ENCODE measurements at regions not wholly inside any gene's neighbourhood (a gene's known extent, or its start where the extent isn't known, plus 50 kb on each side); places are given as distances from the start of the nearest gene placed in this dataset.
"Not testable (repeated sequence)": the region's sequence is repeated elsewhere in the genome, so short reads cannot be mapped to it uniquely, and the experiment has no call there.

DNA sequence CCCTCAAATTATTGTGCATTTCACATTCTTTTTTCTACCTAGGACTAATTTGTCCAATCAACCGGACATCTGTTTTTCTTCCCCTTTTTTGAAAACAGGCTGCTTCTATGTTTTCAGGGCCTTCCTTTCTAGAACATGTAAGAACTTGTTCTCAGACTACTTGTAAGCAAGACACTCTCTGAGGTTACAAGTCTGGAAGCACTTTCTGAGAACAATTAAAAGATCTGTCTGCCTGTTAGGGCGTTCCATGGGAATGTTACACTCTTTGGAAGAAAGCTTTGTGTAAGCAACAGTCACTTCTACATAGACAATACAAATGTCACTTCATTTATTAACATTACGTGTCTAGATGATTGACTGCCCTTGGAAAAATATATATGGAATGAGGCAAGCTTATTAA, 50.9 kb upstream of the HSPB3 start:
- DNase-seq = no peak

DNA sequence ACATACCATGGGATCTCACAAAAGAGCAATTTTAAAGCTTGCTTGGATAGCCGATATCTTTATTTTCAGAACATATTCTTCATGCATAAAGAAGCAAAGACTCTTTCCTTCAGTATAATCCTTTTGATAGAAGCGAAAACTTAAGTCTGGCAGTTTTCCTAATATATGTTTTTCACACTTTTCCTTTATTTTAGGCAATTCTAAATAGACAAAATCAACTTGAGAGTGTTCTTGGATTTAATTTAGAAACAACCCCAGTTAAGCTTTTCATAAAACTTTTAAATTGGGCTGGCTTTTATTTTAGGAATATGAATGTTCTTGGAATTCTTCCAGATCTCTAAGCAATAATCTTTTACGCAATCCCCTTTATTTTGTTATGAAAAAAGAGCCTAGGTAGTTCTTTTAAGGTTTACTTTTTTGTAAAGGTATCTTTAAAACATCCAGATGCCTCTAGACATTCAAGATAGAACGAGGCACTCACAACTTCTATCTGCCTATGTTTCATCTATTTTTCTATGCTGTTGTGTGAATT, 51.5 kb upstream of the HSPB3 start:
- no peak for DNase-seq

DNA sequence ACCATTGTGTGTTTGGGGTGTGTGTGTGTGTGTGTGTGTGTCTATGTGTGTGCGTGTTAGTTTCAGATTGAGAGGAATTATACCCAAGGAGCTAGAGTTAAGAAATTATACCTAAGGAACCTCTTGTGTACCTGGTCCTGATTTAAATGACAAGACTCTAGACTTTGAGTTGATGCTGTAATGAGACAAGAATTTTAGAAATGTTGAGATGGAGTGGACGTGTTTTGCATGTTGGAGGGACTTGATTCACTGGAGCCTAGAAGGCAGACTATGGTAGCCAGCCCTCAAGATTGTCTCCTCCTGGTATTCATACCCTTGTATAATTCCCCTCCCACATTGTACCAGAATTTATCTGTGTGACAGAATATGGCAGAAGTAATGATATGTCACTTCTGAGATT, 52.4 kb upstream of the HSPB3 start:
- no peak for DNase-seq

DNA sequence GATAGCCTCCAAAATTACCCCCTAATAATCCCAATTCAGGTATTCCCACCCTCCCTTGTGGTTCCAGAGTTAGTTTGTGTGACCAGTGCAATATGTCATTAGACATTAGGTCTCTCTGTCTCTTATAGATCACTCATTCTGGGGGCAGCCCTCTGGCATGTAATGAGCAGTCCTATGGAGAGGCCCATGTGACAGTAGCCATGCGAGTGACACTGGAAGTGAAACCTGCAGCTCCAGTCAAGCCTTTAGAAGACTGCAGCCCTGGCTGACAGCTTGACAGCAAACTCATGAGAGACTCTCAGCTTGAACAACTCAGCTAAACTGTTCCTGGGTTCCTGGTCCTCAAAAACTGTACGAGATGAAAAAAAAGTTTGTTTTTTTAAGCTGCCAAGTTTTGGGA, 54.0 kb upstream of the HSPB3 start:
- DNase-seq = peak; percentile 37

DNA sequence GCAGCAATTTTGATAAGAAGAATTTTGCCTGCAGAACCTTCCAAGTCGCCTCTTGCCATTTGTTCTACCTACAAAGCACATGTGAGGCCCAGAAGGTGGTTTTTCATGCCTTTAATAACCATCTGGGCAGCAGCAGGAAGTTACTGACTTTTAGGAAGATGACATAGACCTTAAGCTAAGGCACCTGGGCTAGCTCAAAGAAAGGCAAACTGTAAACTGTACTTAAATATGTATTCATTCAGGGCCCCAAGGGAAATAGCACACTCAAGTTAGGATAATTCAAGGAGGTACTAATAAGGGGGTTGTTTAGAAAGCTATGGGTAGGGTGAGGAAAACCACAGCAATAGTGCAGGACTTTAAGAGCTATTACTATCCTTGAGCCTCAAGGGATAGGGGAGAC, 57.3 kb upstream of the HSPB3 start:
- DNase-seq = no peak

DNA sequence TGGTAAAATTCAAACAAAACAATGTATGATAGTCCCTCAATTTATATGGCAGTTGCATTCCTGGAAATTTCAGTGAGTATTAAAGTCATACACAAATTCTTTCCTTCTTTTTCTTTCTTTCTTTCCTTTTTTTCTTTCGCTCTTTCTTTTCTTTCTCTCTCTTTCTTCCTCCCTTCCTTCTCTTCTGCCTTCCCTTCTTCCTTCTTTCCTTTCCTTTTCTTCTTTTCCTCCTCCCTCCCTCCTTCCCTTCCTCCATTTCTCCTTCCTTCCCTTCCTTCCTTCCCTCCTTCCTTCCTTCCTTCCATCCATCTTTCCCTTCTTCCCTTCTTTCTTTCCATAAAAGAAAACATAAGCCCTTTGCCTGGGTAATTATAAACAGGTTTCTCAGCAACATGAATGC, 58.1 kb upstream of the HSPB3 start:
- no peak for DNase-seq

DNA sequence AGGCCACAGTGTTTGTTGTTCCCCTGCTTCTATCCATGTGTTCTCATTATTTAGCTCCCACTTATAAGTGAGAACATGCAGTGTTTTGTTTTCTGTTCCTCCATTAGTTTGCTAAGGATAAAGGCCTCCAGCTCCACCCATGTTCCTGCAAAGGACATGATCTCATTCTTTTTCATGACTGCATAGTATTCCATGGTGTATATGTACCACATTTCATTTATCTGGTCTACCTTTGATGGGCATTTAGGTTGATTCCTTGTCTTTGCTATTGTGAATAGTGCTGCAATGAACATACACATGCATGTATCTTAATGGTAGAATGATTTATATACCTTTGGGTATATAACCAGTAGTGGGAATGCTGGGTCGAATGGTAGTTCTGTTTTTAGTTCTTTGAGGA, 62.5 kb upstream of the HSPB3 start:
- not testable (repeated sequence) for DNase-seq

DNA sequence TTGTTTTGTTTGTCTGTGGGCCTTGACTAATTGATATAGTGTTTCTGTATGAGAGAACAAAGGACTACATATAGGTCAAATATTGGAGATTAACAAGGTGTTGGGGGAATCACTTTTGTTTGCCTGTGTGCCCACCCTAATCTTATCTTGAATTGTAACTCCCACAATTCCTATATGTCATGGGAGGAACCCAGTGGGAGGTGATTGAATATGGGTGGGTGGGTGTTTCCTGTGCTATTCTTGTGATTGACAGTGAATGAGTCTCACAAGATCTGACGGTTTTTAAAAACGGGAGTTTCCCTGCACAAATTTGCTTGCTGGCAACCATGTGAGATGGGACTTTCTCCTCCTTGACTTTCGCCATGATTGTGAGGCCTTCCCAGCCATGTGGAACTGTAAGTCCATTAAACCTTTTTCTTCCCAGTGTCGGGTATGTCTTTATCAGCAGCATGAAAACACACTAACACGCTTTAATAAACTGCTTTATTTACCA, 64.9 kb upstream of the HSPB3 start:
- DNase-seq = no peak

DNA sequence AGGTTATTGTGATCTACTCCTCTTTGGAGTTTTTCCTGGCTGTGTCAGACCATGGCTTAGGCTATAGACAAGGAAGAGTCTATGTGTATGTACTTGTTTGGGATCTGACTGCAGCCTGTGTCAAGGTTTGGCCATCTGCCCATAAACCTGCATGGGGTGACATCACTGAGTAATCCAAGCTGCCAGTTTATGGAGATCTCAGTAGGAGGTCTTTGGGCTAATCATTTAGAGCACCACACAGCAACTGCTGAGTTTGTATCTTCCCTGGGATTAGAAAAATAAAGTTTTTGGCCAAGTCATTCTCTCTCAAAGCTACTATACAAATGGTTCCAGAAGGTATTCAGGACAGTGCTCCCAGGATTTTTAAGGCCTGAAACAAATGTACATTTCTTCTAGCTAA, 65.5 kb upstream of the HSPB3 start:
- DNase-seq = no peak

DNA sequence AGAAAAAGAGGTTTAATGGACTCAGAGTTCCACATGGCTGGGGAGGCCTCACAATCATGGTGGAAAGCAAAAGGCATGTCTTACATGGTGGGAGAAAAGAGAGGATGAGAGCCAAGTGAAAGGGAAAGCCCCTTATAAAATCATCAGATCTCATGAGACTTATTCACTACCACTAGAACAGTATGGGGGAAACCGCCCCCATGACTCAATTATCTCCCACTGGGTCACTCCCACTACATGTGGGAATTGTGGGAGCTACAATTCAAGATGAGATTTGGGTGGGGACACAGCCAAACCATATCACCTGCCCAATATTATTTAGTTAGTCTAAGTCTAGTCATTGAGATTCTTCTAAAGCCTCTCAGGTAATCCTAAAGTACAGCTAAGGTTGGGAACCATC, 66.1 kb upstream of the HSPB3 start:
- DNase-seq = not testable (repeated sequence)

DNA sequence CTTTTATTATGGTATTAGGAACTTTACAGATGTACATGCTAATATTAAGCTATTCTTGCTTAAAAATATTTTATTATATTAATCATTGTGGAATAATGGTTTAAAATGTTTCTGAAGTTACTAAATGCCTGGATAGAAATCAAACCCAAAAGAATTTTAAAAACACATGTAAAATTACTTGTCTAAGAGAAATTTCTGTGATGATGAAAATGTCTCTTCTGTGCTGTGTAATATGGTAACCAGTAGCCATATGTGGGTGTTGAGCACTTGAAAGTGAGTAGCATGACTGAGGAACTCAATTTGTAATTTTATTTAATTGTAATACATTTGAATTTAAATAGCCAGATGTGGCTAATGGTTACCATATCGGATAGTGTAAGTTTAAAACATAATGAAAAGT, 66.7 kb upstream of the HSPB3 start:
- DNase-seq = no peak

DNA sequence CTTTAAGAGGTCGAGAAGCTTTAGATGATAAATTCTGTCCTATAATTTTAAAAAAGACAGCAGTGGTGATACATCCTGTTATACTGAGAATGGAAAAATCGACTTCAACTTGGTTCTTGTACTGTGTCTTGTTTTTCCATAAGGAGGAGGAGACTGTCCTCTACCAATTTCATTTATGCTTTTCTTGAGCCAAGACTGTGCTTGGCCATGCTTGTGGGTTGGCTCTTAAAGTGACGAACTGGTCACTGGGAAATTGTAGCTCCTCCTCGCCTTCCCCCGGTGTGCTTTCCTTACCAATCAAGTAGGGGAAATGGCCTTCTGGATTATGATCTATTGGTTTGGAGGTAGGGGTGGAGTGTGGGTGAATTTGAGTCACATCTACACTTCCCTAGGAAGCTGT, 67.1 kb upstream of the HSPB3 start:
- no peak for DNase-seq

DNA sequence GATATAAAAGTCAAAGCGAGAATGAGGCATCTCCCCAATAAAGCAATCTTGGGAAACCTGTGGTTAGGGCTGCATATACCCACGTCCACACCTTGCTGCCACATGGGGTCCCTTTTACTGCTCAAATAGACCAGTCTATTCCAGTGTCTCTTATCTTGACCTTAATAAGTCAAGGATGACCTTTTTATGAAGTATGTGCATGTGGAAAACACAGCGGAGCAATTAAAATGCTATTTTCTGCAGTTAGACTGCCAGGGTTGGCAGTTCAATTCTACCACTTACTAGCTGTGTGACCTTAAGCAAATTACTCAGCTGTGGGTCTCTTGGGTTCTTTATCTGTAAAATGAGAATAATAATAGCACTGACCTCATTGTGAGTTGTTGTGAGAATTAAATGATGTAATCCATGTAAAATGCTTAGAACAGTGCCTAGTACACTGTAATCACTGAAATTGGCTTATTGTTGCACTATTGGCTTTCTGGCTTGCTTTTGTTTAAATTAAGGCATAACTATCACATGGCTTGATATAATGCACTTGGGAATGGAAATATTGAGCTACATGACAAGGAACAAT, 67.8 kb upstream of the HSPB3 start:
- no peak for DNase-seq

DNA sequence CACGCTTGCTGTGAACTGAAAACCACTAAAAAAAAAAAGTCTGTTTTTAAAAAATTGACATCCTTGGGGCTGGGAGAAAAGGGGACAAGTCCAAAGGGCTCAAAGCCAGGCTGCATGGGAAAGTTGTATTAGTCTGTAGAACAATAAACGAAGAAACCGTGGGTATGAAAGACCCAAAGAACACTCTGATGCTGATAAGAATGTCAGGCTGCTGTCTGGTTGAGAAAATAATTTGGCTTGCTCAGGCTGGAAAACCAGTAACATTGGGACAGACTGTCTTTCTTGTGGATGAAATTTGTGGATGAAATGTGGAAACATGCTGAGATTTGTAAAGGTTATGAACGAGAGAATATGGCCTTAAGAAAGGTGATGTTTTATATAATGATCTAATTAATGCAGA, 68.5 kb upstream of the HSPB3 start:
- DNase-seq = no peak

DNA sequence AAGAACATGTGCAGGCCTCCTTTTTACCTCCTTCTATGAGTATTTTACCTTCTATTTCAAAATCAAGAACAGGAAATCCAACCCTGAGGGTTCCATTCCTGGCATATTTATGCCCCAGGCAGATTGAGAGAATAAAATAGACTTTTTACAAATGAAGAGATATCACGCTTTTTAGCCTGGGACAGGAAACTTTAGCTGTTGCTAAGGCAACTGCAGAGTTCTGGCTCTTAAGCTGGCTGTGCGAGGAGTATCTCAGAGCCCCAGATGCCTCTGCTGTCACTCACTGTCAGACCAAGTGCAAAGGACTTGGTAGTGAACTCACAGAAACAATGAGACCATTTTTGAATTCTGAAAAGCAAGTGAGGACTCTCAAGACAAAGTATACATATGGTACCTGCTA, 69.5 kb upstream of the HSPB3 start:
- no peak for DNase-seq

DNA sequence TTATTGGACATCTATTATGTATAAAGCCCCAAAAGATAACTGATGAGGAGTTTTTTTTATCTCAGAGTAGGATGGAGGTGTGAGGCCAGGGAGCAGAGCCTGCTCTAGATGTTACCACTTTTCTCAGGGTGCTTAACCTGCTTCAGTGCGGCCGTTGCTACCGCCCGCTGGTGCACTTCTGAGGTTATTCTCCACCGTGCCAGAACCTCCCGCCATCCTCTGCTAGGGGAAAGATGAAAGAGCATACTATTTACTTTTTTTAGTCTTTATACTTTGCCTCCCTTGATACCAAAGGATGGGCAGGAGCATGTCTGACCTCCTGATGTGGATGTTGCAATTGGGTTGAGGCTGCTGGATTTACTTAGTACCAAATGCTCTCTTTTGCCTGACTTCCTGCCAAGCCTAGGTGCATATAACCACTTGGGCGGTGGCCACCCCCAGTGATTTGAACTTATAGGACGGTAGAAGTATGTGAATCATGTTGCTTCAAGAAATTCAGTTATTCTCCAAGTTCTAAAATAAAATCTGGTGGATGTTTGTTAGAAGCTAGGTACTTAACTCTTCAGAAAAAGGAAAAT, 71.1 kb upstream of the HSPB3 start:
- no peak for DNase-seq

DNA sequence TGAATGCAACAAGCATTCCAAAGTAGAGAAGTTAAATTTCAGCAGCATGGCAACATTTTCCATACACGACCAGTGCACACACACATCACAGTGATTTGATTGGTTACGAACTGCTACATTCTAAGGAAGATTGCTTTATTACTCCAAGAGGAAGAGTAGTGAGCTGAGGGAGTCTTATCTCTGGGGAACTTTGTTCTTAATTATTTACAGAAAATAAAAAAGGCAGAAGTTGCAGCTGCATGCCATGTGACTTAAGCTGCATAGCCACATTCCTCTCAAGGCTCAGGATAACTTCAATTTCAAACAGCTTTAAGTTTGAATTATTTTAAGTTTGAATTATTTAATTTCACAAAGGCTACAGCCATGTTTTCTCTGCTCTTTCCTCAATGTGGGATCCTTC, 71.6 kb upstream of the HSPB3 start:
- no peak for DNase-seq

DNA sequence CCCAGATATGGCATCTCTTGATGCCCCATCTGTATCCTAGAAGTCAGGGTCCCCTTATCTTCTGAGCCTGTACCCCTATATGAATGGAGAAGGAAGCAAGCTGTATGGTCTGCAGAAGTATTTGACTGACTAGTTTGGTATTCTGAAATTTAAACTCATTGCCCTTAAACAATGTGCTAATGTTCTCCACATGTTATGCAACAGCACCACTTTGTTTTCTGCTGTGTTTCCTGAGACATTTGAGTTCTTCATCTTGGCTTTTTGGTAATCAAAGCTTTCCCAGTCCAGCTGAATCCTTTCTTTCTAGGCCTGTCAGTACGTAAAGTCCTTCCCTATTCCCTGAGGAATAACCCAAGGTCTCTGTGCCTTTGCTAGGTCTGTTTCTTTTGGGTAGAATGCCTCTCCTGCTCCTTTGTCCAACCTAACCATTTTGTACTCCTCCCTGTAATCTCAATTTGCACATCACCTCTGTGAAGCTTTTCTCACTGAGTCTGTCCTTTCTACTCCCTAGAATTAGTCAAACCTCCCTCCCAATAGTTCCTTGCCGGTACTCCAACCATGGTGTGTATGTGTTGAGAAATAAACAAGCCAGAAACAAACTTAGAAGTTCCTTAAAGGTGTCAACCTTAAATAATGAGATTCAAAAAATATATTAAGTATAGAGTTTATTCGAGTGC, 72.1 kb upstream of the HSPB3 start:
- DNase-seq = no peak

DNA sequence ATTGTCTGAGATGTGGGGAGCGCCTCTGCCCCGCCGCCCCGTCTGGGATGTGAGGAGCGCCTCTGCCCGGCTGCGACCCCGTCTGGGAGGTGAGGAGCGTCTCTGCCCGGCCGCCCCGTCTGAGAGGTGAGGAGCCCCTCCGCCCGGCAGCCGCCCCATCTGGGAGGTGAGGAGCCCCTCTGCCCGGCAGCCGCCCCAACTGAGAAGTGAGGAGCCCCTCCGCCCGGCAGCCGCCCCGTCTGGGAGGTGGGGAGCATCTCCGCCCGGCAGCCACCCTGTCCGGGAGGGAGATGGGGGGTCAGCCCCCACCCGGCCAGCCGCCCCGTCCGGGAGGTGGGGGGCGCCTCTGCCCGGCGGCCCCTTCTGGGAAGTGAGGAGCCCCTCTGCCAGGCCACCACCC, 70.9 kb upstream of the ARL15 start:
- not testable (repeated sequence) for DNase-seq

DNA sequence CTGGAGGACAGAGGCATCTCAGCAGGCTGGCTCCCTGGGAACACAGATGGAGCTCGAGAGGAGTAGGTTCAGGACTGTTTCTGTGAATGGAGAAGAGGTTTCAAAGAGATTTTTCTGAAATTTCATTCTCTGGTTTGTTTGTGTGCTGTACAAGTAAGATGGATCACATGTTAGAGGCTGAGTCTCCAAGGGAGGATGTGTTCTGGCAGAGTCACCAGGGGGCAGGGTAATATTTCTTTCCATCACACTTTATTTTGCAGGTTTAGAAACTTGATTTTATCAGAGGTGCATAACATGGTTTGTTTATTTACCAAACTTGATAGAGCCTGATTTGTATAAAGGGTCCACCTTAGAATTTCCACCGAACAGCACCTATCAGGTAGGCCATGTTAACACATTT, 69.2 kb upstream of the ARL15 start:
- DNase-seq = no peak

DNA sequence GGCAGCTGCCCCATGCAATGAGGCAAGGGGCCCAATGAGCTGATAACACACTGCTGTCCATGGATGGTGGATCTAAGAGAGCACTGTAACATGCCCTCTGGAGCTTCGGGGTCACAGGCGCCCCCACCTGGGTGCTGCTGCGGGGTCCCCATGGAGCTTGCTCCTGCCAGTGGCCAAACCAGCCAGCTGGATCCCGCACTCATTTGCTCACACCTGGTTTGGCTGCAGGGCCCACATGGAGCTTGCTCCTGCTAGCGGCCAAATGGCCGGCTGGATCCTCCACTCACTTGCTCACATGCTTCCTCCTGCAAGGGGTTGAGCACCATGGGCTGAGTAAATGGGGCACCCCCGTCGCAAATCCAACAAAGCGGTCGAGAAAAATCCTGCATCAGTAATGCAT, 68.3 kb upstream of the ARL15 start:
- DNase-seq = no peak

DNA sequence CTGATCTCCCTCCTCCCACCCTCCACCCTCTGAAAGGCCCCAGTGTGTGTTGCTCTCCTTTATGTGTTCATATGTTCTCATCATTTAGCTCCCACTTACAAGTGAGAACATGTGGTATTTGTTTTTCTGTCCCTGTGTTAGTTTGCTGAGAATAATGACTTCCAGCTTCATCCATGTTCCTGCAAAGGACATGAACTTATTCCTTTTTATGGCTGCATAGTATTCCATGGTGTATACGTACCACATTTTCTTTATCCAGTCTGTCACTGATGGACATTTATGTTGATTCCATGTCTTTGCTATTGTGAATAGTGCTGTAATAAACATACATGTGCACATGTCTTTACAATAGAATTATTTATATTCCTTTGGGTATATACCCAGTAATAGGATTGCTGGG, 67.0 kb upstream of the ARL15 start:
- not testable (repeated sequence) for DNase-seq

DNA sequence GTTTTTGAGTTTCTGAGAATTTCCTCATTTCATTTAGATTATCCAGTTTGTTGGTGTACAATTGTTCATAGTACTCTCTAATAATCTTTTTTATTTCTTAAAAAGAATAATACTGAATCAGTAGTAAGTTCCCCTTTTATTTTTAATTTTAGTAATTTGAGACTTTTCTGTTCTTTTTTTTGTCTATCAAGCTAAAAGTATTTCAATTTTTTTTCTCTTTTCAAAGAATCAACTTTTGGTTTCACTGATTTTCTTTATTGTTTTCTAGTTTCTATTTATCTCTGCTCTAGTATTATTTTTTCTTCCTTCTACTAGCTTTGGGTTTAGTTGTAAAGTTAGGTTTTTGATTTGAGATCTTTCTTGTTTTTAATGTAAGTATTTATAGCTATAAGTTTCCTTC, 60.6 kb upstream of the ARL15 start:
- no peak for DNase-seq

DNA sequence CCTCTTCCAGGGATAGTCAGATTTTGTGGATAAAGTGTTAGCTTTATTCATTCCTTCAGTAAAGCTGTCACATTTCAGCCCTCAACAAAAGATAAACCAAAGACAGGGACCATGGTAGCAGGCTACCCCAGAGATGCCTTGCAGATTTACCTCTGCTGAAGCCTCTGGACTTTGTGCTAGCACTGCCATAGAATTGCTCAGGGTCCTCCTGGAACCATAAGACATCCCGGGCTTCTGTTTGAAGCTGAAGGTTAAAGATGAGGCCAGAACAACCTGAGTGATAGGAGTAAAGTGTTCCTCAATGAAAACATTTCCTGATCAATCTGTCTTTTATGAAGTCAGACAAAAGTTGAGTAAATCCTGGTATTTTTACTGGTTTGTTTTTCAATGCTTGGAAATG, 57.5 kb upstream of the ARL15 start:
- DNase-seq = no peak

DNA sequence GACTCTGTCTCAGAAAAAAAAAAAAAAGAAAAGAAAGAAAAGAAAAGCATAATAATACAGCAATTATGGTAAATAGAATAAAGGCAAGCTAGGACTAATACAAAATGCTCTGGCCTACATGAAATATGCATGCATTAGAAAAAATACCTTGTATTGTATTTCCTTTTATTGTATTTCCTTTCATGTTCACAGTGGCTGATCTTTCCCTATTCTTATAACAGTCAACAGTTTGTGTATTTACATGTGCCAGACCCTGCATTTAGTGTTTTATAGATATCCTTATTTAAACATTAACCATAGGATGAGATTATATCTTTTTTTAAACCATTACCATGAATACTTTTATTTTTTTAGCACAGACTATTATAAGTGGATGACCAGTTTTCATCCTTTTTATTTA, 56.3 kb upstream of the ARL15 start:
- no peak for DNase-seq
